GM12892 (cell line): ENCODE measurements at regions not wholly inside any gene's neighbourhood (a gene's known extent, or its start where the extent isn't known, plus 50 kb on each side); places are given as distances from the start of the nearest gene placed in this dataset.
"Not testable (repeated sequence)": the region's sequence is repeated elsewhere in the genome, so short reads cannot be mapped to it uniquely, and the experiment has no call there.

ENCODE experiments used
- DNase-seq: peaks from one replicate; pipeline ENCODE4 v3.0.0; 2011; ENCODE audit not compliant: insufficient read length
- FAIRE-seq: peaks from 2 replicates; lab custom pipeline; 2011; peaks lifted over from hg19 to GRCh38; lab: Jason Lieb, UNC
- POLR2A ChIP-seq: IDR thresholded peaks from 2 replicates; pipeline ENCODE4 v1.6.1; 2011; ENCODE audit warnings: low read depth, low read length, control low read depth
- POLR2AphosphoS5 ChIP-seq: IDR thresholded peaks from 2 replicates; pipeline ENCODE4 v1.6.1; 2011; ENCODE audit warnings: low read depth, low read length, control low read depth
- TAF1 ChIP-seq: IDR thresholded peaks from 2 replicates; pipeline ENCODE4 v1.6.1; 2011; ENCODE audit warnings: low read depth, mild to moderate bottlenecking, control low read depth, low read length, borderline replicate concordance

DNA sequence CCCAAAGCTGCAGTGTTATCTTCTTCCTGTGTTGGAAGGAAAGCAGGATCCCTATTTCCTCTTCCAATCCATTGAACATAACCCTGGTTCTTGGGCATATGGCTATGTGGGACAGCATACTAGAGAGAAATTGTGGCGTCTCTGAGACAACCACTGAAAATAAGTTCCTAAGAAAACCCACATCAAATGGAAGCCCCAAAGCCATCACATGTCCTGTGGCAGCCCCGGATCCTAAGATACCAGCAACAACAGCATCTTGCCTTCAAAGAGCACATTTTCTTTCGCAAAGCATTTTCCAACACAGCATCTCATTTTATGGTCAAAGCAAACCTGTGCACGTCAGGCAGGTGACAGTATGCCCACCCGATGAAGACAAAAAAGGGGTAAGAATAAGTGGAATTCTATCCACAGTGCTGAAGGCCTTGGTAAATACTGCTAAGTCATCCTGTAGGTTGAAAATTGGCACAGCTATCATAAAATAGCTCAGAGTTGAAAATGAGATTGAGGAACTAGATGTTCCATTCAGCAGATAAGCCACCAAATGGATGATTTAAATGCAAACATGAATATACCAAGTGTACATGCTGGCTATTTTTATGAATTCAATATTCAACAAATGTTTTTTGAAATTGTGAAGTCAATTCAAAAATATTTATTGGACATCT, 232.2 kb downstream of the DLEU7 start:
- no peak for TF ChIP-seq POLR2A
- no peak for TF ChIP-seq TAF1
- no peak for TF ChIP-seq POLR2AphosphoS5
- DNase-seq (no peak), FAIRE-seq (no peak)

DNA sequence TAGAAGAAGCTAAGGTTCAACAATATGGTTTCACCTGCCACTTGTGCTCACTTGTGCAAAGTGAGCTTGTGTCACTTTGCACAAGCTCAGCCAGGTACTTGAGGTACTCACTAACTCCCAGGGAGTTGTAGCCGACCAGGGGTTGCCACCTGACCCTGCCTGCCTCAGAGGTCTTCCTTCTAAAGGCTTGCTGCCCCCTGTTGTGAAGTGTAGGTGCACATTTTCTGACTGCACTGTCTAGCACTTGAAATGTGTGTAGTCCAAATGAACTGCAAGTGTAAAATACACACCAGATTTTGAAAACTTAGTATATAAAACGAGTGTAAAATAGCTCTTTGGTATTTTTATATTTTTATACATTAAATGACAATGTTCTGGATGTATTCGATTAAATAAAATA, 230.8 kb downstream of the DLEU7 start:
- TF ChIP-seq TAF1 (no peak), POLR2A (no peak), POLR2AphosphoS5 (no peak)
- DNase-seq = no peak
- FAIRE-seq = no peak

DNA sequence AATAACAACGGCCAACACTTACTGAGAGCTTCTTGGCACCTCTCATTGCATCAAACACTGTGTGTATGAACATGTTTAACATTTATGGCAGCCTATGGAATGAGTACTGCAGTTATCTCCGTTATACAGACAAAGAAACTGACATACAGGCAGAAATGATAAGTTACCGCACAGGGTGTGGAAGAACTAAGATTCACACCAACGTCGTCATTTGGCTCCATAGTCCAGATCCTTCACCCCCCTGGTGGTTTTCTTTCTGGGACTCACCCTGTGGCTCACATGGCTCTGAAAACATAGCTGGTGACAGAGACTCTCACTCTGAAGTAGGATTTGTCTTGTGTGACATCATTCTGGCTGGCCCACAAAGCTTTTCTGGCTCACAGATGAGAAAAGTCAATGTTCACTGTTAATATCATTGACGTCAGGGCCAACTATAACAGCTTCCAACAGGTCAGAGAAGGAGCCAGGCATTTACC, 230.1 kb downstream of the DLEU7 start:
- DNase-seq (no peak), FAIRE-seq (no peak)
- no peak for TF ChIP-seq POLR2AphosphoS5
- no peak for TF ChIP-seq POLR2A
- no peak for TF ChIP-seq TAF1

DNA sequence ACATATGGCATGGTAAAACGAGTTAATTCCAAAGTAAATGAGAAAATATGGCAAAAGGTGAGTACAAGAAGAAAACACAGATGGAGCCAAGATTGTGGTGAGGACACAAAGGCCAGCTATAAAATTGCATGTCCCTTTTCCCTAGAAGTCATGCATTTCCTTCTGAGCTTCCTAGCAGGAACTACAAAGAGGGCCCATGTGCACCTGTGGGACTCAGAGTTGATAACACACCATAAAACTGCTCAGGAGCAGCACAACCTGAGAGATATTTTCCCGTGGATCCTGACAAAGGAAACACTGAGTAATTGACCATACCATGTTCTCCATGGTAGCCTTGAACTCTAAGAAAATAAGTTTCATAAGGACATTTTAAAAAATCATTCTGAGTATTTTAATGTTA, 228.3 kb downstream of the DLEU7 start:
- no peak for FAIRE-seq
- DNase-seq = no peak
- TF ChIP-seq POLR2AphosphoS5 (no peak), TAF1 (no peak), POLR2A (no peak)

DNA sequence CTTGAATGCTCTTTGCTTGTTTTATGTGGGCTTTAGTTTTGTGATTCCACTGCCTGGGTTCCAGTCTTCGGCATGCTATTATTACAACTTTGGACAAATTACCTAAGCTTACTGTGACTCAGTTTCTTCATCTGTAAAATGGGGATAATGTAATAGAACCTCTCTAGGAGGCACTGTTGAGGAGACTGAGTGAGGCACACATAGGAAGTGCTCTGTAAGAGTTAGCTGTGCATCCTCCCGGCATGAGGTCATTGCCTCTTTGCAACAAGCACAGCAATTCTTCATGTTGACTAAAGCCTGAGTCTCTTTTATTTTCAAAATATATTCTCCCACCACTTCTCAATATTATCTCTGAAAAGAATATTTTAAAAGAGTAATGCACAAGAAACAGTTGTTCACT, 227.4 kb downstream of the DLEU7 start:
- DNase-seq (no peak), FAIRE-seq (no peak)
- TF ChIP-seq POLR2AphosphoS5 = no peak
- TF ChIP-seq POLR2A = no peak
- no peak for TF ChIP-seq TAF1

DNA sequence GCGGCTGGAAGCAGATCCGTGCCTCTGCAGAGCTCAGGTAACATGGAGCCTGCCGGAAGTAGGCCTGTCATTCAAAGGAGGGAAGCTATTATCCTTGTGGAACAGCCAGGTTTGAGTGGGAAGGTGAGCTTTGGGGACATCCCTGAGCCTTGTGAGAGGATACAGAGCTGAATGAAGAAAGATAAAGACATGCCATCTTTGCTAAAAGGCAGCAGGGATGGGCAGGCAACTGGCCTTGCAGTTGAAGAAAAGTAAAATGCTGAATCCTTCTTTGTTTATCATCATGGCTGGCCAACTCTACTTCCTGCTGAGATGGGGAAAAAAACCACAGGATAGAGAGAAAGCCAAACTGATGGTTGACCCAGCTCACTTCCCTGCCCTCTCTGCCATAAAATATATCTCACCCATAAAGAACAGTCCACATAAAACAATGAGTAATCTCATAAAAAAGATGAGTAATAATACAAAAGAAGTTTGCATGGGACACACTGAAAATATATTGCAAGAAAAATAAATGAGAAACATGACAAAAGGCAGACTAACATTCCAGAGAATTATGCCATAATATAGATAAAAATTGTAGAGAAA, 226.3 kb downstream of the DLEU7 start:
- DNase-seq (no peak), FAIRE-seq (no peak)
- TF ChIP-seq POLR2AphosphoS5 (no peak), TAF1 (no peak), POLR2A (no peak)

DNA sequence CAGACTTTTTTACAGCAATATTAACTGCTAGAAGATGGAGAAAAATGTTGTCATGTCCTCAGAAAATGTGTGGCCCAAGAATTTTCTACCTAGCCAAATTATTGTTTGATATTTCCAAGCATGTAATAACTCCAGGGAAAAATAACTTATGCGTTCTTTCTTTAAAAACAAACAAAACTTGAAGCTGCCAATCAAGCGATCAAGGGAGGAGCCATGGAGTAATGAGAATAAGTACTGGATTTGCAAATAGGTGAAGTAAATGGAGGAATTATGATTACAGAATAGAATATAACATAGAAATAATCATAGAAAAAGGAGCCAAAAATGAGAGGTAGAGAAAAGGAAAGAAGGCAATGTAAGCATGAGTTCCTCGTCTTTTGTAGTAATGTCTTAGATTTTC, 225.3 kb downstream of the DLEU7 start:
- FAIRE-seq (no peak), DNase-seq (no peak)
- TF ChIP-seq POLR2A = no peak
- TF ChIP-seq POLR2AphosphoS5 = no peak
- TF ChIP-seq TAF1 = no peak

DNA sequence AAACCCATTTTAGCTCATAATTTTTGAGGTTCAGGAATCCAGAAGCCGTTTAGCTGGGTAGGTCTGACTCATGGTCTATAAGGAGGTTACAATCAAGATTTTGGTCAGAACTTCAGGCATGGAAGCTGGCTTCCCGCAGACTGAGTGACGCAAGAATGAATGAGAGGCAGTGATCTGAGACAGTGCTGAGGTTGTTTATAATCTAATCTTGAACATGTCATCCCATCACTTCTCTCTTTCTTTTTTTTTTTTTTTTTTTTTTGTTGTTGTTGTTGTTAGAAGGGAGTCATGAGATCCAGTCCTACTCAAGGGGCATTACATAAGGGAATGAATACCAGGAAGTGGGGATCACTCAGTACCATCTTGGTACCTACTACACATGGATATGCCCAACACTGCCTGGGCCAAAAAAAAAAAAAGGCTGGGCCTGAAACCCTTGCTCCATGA, 217.4 kb downstream of the DLEU7 start:
- DNase-seq (no peak), FAIRE-seq (no peak)
- no peak for TF ChIP-seq POLR2A
- TF ChIP-seq POLR2AphosphoS5 = no peak
- TF ChIP-seq TAF1 = no peak

DNA sequence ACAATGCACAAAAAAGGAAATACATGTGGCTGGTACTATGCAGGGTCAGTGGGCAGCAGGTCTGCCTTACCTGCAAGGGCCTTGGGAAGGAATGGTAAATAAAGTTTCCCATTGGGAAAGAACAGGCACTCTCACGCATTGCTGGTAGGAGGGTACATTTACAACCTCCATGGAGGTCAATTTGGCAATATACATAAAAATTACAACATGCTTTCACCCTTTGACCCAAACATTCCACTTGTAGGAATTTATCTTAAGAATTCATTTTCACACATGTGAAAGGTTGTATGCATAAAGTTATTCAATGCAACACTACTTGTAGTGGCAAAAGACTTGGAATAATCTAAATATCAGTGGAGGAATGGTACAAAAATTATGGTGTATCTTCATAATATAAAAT, 216.4 kb downstream of the DLEU7 start:
- TF ChIP-seq TAF1 (no peak), POLR2A (no peak), POLR2AphosphoS5 (no peak)
- DNase-seq = no peak
- FAIRE-seq = no peak

DNA sequence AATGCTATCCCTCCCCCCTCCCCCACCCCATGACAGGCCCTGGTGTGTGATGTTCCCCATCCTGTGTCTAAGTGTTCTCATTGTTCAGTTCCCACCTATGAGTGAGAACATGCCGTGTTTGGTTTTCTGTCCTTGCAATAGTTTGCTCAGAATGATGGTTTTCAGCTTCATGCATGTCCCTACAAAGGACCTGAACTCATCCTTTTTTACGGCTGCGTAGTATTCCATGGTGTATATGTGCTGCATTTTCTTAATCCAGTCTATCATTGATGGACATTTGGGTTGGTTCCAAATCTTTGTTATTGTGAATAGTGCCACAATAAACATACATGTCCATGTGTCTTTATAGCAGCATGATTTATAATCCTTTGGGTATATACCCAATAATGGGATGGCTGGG, 215.0 kb downstream of the DLEU7 start:
- DNase-seq, FAIRE-seq: not testable (repeated sequence)

DNA sequence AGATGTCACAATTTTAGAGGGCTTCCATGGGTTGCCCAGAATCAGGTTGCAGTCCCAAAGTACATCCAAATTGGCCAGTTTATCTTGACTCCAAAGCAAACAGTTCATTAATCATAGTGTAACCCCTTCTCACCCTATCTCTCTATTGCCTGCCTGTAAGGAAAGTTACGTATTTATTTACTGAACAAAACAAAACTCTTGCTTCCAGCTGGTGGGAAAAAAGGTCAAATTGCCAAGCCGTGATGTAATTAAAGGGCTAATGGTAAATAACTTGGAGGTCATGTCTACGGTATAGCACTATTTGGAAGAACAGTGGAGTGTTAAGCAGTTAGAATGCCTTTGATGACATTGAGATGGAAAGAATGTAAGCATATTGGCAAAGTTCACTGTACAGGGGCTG, 214.0 kb downstream of the DLEU7 start:
- DNase-seq (no peak), FAIRE-seq (no peak)
- TF ChIP-seq POLR2A (no peak), TAF1 (no peak), POLR2AphosphoS5 (no peak)

DNA sequence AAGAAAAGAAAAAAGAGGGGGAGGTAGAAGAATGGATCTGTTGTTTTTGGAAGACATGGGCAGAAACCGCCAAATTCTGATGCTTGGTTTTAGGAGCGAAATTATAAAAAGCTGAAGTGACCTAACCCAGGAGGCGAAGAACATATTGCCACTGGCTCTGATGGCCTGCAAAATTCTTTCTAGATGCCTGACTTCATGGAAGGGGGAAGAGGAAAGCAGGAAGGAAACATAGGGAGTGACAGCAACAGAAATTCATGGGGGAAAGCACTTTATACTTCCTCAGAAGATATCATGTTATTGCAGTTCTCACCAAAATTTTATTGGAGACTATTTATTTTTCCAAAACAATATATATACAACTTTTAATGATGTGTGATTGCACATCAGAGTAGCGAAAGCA, 213.5 kb downstream of the DLEU7 start:
- TF ChIP-seq POLR2AphosphoS5 (no peak), POLR2A (no peak), TAF1 (no peak)
- DNase-seq = no peak
- FAIRE-seq = no peak
